Fibroblast of lung (primary cell): ENCODE measurements at regions not wholly inside any gene's neighbourhood (a gene's known extent, or its start where the extent isn't known, plus 50 kb on each side); places are given as distances from the start of the nearest gene placed in this dataset.

Experiments used
- CTCF ChIP-seq, 2 donors: IDR thresholded peaks in 1 of 2; conservative IDR thresholded peaks in 1 of 2; 1 replicate in 1 of 2; 2 replicates in 1 of 2; pipeline ENCODE4 v1.5.1; 2011 to 2012; ENCODE audit warnings: low read length in 2 of 2, control low read depth in 1 of 2, inconsistent platforms in 1 of 2, low read depth in 1 of 2, mild to moderate bottlenecking in 1 of 2
- EZH2 ChIP-seq: IDR thresholded peaks from 2 replicates; pipeline ENCODE4 v1.5.1; 2012; ENCODE audit warnings: low read length, control low read depth, mild to moderate bottlenecking; ENCODE audit errors: missing control alignments

GRCh38 chr15:39354189-39354588, 226.7 kb upstream of the THBS1 start:
- TF ChIP-seq CTCF (conservative IDR thresholded peaks at IDR 0.05 in 1 of 2, IDR thresholded peaks at IDR 0.05 in 1 of 2; ENCODE audit: low read depth in 1 of 2, low read length in 2 of 2) (no peak), EZH2 (no peak)
